Breast epithelium (tissue), 3 donors: ENCODE measurements at regions not wholly inside any gene's neighbourhood (a gene's known extent, or its start where the extent isn't known, plus 50 kb on each side); places are given as distances from the start of the nearest gene placed in this dataset.

Source experiments
- POLR2AphosphoS5 ChIP-seq, 3 donors: sonication (generic); formaldehyde crosslinking; IDR thresholded peaks; one replicate each; pipeline ENCODE4 v1.6.1; 2017; ENCODE audit warnings: antibody characterized with exemption in 3 of 3
- TF ChIP-seq, protein P1 (sequence below), 3 donors: fragments of 450-650 bp; IDR thresholded peaks; one replicate each; pipeline ENCODE4 v1.5.1; 2016 to 2017; ENCODE audit warnings: antibody characterized with exemption in 3 of 3, mild to moderate bottlenecking in 3 of 3, moderate library complexity in 3 of 3

GRCh38 chr21:17699524-17700189 lies 87.0 kb upstream of the BTG3 start:
- no peak for TF ChIP-seq POLR2AphosphoS5 (IDR thresholded peaks at IDR 0.05)
- TF ChIP-seq, protein P1, sequence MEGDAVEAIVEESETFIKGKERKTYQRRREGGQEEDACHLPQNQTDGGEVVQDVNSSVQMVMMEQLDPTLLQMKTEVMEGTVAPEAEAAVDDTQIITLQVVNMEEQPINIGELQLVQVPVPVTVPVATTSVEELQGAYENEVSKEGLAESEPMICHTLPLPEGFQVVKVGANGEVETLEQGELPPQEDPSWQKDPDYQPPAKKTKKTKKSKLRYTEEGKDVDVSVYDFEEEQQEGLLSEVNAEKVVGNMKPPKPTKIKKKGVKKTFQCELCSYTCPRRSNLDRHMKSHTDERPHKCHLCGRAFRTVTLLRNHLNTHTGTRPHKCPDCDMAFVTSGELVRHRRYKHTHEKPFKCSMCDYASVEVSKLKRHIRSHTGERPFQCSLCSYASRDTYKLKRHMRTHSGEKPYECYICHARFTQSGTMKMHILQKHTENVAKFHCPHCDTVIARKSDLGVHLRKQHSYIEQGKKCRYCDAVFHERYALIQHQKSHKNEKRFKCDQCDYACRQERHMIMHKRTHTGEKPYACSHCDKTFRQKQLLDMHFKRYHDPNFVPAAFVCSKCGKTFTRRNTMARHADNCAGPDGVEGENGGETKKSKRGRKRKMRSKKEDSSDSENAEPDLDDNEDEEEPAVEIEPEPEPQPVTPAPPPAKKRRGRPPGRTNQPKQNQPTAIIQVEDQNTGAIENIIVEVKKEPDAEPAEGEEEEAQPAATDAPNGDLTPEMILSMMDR (IDR thresholded peaks at IDR 0.05), result no peak
